ENCODE measurements at regions not wholly inside any gene's neighbourhood (a gene's known extent, or its start where the extent isn't known, plus 50 kb on each side); places are given as distances from the start of the nearest gene placed in this dataset.

DNA sequence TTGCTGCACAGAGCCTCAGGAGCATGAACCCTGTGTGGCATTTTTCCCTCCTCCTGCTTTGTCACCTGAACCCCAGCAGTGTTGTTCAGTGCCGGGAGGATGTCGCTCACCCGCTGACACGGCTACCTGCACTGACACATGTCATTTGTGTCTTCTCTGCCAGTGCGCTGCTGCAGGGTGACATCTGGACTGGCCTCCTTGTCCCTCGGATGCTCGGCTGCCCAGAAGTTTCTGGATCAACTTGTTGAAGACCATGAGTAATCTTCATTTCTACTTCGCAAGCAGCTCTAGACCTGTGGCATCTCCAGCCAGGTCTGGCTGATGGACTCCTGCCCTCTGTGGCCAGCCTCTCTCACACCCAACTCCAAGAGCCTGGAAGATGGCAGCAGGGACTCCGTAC is 311.1 kb upstream of the C2CD4B start:
- no peak for DNase-seq

DNA sequence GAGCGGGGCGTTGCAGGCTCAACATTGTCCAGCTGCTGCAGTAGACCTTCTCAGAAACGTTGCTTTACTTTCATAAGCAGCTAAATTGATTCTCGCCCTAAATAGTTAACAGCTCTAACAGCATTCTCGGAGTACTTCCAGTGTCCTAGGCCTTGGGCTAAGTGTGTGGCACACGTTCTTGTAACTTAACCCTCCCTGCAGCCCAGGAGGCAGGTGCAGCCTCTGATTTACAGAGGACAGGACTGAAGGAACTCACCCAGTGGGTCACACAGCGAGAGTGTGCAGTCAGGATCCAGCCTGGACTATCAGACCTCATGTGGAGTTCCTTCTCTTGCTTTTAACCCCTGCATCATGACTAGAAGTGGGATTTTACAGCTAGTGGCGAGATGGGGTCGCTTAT is 312.8 kb upstream of the C2CD4B start:
- DNase-seq: no peak

DNA sequence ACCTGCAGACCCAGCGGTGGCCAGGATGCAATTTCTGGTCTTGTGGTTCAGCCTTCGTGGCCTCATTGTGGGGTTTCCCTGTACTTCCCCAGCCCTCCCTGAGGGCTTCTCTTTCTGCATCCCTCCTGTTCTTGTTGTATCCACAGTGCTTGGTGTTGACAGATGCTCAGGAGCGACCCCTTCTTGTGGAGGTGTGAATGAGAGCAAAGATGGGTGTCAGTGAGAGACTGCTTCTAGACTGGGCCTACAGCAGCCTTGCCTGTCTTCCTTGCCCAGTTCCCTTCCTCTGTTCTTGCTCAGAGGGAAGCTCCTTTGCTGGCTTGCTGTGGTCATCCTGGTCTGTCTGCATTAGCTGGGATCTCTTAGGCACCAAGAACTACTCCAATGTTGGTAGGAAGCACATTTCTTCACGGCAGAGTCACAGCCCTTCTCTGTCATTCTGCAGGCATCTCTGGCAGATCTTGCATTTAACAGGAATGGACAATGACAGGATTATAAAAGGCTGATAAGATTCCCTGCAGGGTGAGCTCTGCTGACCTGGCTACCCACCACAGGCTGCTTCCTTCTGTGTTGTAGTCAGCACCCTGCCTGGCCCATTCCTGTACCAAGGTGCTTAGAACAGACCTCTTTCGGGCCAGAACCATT is 317.8 kb upstream of the C2CD4B start:
- no peak for DNase-seq

DNA sequence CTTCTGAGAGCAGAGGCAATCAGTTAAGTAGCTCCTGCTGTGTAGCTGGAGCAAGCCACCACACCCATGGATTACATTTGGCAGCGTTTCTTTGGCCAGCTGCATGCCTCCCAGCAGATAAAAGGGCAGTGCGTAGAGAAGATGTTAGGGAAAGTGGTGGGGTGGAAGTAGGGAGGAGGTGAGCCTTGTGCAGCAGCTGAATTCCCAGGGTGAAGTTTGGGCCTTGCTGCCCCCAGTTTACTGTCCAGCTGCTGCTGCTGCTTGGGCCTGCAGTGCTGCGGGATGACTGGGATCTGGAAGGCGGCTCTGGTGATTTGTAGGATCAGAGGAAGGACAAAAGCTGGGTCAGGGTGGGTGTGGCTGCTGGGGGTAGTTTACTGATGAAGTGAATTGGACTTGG is 318.7 kb upstream of the C2CD4B start:
- DNase-seq: no peak

DNA sequence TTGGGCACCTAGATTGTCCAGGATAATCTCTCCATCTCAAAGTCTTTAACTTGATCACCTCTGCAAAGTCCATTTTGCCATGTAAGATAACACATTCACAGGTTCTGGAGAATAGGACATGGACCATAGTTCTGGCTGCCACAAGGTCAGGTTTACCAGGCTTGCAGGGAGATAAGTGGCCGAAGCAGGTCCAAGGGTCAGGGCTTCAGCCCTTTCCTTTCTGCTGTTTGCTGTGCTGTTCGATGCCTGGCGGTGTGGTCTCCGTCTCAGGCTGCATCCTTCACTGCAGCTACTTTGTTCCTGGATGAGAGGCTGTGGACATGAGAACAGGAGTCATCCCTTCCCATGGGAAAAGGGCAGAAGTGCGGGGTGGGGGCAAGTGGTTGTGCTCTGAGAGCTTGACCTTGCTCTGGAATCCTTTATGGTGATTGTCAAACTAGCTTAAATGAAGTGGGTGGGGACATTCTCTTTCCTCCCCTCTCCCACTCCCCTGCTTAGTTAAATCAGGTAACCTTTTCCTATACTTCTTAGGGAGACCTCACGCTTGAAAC is 320.2 kb upstream of the C2CD4B start:
- DNase-seq: no peak

DNA sequence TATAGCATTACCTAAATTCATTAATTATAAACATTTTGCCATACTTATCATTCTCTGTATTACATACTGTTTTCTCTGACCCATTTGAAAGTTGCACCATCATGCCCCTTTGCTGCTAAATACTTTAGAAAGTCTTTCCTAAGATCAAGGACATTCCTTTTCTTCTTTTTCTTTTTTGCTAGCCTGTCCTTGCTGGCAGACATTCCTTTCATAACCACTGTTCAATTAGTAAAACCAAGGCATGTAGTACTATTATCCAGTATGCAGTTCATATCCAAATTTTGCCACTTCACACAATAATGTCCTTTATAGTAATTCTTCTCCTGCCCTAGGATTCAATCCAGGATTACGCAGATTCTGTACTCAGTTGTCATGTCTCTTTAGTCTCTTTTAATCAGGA is 321.0 kb upstream of the C2CD4B start:
- DNase-seq: no peak

DNA sequence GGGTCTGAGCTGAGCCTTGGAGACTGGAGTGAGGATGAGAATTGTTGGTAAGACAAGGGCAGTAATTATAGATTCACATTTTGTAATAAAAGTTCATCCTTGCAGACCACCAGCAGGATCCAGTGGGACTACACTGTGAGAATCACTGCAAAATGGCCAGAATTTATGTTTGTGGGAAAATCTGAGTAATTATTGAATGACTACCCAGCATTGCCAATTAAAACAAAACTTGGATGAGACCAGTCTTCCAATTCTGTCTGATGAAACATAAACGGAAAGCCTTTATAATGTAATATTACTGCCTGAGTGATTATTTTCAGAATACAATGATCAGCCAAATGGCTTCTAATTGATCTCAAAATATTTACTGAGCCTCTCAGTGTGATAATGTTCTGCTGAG is 323.3 kb upstream of the C2CD4B start:
- DNase-seq: no peak

DNA sequence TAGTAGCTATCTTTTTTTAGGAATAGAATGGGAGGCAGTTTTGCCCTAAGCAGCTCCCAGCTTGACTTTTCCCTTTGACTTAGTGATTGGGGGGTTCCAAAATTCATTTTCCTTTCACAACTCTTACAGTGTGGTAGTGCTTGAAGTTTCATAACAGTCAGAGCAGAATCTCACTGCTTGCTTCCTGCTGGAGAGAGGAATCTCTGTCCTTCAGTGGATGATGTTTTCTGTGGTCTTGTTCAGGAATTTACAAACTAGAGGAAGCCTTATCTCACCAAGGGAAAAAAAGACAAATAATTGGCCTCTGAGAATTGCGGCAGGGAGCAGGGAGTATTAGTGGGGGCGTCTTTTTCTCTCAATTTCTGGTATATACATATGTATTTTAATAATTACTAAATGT is 326.6 kb upstream of the C2CD4B start:
- no peak for DNase-seq

DNA sequence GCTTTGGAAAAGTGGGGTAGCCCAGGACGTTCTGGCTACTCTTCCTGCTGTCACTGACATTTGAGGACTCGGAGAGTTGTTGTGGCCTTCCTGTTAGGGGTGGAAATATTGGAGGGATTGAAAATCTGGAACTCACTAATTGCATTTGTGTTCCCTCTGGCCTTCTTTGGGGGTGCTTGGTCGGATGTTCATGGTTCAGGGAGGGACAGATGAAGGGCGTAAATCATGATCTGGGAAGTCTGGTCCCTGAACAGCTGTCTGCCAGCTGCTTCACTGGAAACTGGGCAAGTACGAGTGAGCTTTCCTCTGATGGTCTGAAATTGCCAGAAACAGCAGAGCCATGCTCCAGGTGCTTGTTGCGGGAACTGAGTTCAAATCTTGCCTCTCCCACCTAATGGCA is 327.8 kb upstream of the C2CD4B start:
- DNase-seq: no peak

DNA sequence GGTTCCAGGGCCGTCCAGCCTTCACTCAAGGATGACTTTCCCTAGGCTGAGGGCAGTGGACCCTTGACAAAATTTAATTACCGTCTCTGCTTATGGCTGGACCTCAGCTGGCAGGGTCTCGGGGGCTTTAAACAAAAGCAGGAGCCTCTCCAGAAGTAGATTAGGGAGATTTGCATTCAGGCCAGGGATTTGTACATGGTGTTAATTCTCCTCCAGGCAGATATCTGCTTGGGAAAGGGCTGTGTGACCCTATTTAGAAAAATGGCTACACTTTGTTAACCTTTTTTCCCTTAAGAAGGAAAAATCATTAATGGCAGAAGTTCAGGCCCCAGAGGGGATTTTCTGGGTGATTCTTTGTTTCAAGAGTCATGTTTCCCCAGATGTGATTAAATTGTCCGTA is 329.1 kb upstream of the C2CD4B start:
- no peak for DNase-seq

DNA sequence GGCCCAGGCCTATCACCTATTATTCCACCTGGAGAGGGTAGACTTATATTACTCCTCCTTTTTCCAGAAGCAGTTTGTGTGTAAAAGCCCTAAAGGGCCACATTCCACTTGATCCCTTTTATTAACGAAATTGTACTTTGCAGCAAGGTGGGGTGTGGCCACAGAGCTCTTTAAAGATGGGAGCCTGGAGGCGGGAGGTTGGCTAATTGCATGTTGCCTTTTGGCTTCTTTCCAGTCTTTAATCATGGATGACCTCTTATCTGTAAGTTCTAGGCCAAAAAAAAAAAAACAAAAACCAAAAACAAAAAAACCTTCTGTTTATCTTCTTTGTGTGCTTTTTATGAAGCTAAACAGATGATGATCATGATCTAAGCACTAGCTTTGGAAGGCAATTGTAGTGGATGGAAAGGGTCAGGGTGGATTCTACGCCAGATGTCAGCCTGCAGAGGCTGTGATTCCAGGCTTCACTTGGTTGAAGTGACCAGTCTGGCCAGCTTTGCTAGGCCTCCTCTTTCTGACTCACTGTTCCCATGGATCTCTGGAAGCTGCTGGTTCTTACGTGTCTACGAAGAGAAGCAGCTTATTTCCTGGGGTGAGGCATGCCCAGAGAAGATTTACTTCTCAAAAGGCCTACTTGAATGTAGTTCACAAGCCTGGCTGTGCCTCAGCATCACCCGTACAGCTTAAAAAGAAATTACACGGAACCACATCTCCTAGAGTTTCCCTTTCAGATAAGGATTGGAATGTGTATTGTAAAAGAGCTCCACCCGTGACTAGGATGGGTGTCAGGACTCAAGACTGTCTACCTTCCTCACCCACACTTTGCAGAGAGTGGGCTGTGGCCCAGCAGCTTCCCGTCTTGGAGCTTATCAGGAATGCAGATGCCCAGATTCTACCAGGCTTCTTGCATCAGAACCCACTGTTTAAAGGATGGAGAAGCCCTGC is 330.9 kb upstream of the C2CD4B start:
- no peak for DNase-seq

DNA sequence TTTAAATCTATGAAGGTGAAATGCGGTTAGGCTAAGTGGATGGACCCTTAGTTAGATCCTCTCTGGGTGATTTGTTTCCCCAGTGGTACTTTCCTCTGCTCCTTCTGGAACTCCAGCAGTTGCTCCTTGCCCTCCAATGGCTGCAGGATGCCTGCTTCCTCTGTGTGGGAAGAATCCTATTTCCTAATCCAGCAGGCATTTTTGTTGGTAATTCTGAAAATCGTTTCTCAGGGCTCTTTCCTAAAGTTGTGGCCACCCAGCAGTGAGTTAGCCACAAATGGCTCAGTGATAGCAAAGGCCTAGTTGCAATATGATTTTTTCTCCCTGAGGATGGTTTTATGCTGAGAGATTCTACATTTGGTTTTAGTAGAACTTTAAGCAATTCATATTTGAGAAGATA is 332.3 kb upstream of the C2CD4B start:
- no peak for DNase-seq

DNA sequence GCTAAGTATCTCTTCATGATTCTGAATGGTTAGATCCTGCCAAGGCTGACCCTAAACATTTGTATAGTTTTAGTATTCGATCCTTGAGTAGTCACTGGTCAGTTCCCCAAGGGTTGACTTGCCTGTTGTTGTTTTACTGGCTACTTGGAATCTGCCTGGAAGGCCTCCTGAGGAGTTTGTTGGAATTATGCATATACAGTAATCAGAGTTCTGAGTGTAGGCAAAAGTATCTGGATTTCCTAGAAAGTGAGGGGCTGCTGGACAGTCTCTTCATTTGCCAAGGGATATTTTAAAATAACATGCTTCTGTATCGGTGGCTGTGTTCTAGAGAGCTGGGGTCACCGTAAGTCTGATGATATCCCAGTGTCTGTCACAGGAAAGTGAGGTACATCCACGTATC is 333.2 kb upstream of the C2CD4B start:
- no peak for DNase-seq

DNA sequence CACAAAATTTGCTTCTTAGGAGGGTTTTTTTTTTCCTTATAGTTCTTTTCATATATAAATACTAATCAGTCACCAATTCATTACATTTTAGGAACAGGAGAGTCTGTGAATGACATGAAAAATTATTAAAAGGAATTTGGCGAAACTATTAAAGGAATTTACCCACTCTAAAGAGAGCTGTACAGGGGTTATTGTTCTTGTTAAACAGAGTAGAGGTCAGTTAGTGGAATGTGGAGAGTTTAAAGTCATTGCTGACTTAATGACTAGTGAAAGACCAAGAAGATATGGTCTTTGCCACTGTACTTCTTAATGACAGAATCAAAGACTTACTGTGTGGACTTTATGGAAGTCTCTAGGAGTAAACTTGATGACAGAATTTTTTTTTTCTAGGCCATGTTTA is 333.6 kb upstream of the C2CD4B start:
- no peak for DNase-seq

DNA sequence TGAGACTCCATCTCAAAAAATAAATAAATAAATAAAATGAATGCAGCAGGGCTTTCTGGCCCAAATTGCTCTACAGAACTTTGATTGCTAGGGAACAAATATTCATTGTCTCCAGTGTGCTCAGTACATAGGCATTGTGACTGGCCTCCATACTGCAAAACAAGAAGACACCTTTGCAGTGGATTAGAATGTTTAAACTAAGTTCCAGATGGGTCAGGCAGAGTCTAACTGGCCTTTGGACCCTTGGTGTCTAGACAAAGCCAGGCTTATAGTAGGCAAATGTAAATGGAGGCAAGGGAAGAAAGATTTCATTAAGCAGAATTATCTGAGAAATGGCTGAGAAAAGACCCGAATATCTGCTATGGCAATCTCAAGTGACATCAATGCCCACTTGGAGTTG is 335.2 kb upstream of the C2CD4B start:
- DNase-seq: no peak

DNA sequence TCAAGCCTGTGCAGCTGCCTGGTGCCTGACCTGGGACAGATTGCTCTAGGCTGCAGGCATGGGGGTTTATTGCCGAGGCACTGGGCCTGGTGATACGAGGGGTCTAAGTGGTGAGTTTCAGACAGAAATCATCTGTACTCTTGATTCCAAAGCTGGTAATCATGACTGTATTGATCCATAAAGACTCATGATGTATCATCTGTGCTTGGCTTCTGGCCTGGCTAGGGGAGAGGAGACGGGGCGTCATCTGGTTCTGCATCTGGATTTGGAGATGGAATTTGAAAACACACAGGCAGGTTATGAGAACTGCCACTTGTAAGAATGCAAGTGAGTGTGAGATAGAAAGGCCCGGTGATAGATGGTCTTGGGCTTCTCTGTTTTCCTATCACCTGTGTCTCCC is 337.4 kb upstream of the C2CD4B start:
- no peak for DNase-seq

DNA sequence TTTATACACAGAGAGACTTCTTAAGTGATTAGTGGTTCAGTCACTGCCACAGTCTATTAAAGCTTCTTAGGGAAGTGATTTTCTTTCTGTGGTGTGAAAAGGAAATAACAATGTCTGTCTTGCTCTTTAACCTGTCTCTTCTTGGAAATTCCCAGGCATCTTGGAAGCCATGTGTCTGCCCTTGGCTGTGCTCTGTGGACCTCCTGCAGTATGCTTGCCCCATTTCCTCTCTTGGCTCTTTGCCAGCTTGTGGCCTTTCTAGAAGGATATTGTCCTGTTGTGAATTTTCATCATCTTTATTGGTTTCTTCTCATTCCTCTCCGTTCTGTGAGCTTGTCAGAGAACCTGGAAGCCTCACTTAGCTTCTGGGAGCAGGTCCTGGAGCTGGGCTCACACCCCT is 338.4 kb upstream of the C2CD4B start:
- no peak for DNase-seq

DNA sequence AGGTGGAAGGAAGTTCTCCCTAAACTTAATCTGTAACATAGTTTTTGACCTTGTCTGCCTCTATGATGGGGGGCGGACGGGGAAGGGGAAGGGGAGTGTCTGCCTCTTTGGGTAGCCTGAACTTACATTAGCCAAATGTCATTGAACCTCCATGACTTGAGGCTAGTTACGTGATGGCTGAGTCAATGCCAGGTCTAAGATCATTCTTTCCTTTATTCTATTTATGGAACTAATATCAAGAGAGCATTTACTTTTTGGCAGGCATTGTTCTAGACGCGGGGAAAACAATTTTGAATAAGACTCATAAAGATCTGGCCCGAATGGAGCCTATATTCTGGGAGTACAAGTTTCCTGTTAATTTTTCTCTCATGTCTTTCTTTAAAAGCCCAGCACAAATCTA is 340.7 kb upstream of the C2CD4B start:
- no peak for DNase-seq

DNA sequence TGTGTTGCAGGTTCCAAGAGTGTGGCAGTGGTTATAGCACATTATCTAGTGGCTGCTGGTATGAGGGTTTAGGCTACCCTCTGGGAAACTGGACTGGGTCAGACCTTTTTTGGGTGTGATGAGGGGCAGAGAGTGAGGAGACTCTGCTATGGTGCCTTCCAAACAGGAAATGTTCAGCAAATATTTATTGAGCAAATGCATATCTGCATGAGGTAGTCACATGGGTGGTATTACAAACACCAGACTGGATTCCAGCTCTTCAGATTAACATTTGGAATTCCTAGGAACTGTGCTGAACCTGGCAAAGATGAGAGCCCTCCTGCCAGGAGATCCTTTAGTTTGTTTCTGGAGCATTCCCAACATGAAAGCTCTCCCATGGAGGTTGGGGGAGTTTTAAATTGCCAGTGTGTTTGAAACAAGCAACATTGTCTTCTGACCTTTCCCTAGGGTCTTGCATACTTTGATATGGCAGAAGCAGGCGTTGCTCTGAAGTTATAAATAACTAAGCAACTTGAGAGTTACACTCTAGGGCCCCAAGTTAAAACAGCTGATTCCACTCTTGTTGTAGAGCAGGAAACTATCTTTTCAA is 341.2 kb upstream of the C2CD4B start:
- DNase-seq: no peak

DNA sequence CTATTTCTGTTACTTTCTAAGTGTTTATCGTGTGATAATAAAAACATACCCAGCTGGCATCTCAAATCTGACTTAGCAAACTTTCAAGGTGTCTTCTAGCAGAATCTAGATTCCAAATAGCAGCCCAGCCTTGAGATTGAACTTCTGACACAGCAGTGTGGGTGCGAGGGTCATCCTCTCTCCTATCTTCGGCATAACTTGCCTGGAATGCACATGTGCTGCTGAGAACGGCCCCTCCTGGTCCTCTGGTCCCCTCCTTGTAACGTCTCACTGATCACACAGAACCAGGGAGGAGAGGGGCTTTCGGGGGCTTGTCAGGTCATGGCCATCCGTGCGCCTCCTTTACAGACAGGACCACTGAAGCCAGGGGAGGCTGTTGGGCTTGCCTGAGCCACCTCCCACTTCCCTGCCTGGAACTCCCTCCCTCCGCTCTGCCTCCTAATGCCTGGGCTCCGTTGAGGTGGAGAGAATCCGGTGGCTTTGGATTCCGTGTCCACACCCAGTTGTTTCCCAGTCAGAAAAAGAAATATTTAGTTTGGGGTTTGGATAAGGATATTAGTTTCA is 344.4 kb upstream of the C2CD4B start:
- no peak for DNase-seq

DNA sequence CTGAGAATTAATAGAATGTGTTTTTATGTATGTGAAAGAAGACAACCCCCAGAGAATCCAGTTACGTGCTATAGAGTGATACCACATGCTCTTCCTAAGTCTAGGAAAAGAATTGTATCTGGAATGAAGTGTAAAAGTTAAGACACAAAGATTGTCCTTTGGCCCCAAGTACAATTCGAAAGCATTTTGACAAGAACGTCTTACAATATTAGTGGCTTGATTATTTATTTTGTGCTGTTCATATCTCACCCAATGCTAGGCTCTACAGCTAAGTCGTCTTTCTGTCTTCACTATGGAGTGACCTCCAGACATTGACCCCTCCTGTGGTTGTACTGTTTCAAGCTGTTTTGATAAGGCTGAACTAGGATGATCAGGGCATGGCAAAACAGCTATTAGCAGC is 345.7 kb upstream of the C2CD4B start:
- DNase-seq: no peak

DNA sequence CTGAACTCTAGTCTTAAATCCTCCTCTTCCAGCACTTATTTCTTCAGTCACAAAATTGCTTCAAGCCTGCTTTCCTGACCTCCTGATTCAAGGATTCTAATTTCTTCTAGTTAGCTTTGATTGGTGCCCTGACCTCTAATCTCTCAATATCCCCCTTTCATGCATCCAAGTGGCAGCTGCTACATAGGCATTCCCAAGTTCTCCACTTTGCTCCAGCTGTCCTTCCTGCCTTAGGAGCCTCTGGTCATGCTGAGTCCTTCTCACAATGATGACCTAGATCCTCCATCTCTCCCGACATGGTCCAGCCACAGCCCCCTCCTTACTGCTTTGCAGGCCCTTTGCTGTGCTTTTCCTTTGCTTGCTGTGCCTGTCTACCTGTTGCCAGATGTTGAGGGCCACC is 347.8 kb upstream of the C2CD4B start:
- no peak for DNase-seq

DNA sequence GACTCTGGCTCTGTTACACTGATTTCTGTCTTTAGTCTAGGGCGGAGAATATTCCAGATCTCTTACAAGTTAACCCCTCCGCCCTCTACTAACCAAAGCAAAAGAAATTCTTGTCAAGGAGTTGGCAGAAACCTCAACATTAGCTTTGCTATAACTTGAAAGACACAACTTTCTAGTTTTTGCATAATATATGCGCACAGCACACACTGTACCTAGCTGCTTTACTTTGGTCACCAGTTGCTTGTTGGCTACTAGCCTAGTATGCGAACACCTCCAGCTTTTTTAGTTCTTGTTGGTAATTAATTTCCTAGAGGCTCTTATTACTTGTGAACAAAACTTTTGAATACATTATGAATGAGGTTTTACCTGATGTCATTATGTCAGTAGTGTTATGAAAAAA is 348.8 kb upstream of the C2CD4B start:
- no peak for DNase-seq

Measured in GDM1 (cell line).